ENCODE measurements at regions not wholly inside any gene's neighbourhood (a gene's known extent, or its start where the extent isn't known, plus 50 kb on each side); places are given as distances from the start of the nearest gene placed in this dataset.

- TF ChIP-seq CTCF (IDR thresholded peaks at IDR 0.05) (no peak), POLR2A (IDR thresholded peaks at IDR 0.05) (no peak)
Observed at GRCh38 chr2:167335541-167335992, 447.3 kb downstream of the XIRP2 start.

Measured in transverse colon (tissue), 3 donors.